Daoy (cell line): ENCODE measurements at regions not wholly inside any gene's neighbourhood (a gene's known extent, or its start where the extent isn't known, plus 50 kb on each side); places are given as distances from the start of the nearest gene placed in this dataset.
A peak's percentile ranks its signal among the peaks of the same experiment; 100 is the strongest.
"Not testable (repeated sequence)": the region's sequence is repeated elsewhere in the genome, so short reads cannot be mapped to it uniquely, and the experiment has no call there.

ENCODE experiments used
- DNase-seq: peaks from one replicate; pipeline ENCODE4 v3.0.0-alpha.2; 2015; ENCODE audit warnings: low read depth

DNA sequence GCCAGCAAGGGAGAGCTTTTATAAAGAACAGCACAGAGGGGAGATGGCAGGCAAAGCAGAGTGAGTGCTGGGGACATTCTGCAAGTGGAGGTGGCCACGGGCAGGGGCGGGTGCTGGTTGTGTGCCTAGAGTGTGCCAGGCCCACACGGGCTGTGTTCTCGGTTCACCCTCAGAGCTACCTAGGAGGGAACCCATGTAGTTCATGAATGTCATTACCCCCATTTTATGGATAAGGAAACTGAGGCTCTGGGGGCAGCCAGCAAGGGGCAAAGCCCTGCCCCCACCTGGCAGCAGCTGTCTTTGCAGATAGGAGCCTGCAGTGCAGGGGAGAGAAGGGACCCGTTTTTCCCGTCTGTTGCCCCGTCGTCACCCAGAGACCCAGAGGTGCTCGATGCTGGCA, 85.2 kb upstream of the NCOR2 start:
- DNase-seq = no peak

DNA sequence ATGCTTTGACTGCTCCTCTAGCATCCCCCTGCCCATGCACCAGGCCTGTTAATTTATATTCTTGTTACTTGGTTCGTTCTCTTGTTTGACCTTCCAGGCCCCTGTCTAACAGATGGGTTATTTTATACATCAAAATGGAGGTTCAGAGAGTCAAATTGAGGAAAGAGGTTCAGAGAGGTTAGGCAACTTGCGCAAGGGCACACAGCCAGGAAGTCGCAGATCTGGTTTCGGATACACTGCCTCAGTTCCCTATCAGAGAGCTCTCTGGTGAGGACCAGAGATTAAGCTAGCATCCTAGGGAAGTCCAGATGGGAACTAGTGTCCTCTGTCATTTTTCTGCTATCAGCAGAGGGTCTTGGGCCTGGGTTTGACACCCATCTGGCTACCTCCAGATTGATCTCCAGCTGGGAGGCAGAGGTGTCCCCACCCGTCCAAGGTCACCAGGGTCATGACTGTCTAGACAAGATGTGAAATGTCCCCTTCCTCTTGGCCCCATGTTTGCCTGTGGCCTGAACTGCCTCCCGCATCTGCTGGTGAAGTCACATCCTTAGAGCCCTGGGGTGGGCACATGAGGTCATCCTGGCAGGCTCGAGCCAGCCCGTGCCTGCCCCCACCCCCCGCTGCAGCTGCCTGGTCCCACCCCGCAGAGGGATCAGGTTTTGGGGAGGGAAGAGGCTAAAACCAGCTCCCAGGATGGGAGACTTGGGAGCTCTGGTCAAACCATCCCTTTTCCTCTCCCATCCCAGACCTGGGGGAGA, 84.3 kb upstream of the NCOR2 start:
- peak; percentile 71 for DNase-seq

GRCh38 chr12:124650912-124651311, 83.5 kb upstream of the NCOR2 start:
- no peak for DNase-seq

DNA sequence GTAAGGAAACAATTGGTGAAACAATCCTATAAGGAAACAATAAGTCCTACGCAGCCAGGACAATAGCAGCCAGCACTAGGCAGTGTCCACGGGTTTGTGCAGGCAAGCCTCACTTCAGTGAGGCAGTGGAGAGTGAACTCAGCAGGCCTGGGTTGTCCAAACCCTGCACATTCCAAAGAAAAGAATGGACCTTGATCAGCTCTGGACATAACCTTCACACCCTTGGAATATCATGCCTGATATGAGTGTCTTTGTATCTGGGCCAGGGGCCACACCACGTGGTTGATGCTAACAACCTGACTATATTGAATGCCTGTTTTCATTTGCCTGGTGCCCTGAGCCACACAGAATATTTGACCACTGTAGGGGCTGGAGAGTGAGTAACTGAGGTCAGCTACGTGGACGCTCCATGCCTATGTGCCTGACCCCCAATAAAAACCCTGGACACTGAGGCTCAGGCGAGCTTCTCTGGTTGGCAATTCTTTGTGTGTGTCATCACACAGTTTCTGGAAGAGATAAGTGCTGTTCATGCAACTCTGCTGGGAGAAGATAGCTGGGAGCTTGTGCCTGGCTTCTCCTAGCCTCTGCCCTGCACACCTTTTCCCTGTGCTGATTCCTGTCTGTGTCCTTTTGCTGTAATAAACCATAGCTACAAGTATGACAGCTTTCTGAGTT, 81.4 kb upstream of the NCOR2 start:
- no peak for DNase-seq

DNA sequence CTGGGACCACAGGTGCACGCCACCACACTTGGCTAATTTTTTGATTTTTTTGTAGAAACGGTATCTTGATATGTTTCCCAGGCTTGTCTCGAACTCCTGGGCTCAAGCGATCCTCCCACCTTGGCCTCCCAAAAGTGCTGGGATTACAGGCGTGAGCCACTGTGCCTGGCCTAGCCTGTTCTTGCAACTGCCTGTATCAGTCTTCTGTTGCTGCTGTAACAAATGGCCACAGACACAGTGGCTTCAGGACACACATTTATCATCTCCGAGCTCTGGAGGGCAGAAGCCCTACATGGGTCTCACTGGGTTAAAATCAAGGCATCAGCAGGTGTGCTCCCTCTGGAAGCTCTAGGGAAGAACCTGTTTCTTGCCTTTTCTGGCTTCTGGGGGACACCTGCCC, 79.9 kb upstream of the NCOR2 start:
- DNase-seq = no peak

- DNase-seq = no peak
Measured at GRCh38 chr12:124646385-124647230, 79.2 kb upstream of the NCOR2 start.

- DNase-seq = no peak
Measured at GRCh38 chr12:124645530-124646244, 78.3 kb upstream of the NCOR2 start.

DNA sequence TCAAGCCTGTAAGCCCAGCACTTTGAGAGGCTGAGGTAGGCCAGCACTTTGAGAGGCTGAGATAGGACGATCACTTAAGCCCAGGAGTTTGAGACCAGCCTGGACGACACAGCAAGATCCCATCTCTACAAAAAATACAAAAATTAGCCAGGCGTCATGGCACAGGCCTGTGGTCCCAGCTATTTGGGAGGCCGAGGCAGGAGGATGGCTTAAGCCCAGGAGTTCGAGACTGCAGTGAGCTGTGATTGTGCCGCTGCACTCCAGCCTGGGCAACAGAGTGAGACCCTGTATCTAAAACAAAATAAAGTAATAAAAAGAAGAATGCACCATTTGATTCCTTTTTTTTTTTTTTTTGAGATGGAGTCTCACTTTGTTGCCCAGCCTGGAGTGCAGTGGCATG, 76.4 kb upstream of the NCOR2 start:
- DNase-seq = not testable (repeated sequence)

- DNase-seq = no peak
Measured at GRCh38 chr12:124642105-124642504, 74.7 kb upstream of the NCOR2 start.

GRCh38 chr12:124641591-124641990, 74.2 kb upstream of the NCOR2 start:
- DNase-seq = no peak

GRCh38 chr12:124640056-124640455, 72.6 kb upstream of the NCOR2 start:
- peak; percentile 56 for DNase-seq

DNA sequence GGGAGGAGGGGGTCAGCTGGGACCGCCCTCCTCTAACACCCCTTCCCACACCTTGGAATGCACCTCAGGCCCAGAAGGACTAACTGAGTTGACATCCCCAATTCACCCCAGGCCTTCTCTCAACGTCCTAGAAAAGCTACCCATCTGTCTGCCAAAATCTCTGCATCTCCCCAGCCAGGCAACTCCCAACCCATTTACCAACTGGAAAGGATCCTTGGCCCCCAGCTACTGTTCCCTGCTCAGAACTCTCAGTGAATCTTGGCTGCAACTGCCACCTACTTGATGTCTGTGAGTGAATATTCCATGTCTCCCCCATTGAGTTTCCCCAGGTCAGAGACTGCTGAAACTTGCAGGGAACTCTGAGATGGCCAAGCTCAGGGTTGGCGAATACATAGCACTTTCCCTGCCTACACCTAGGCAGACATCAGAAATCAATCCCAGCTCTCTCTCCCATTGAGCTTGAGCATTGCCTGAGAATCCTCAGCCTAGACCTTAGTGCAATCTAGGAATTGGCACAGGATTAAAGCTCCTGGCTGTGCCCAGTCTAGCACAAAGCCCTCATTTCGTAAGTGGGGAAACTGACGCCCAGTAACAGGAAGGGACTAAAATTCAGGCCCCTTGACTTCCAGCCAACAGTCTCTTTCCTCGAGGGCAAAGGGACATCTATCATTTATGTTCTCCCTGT, 71.9 kb upstream of the NCOR2 start:
- no peak for DNase-seq

GRCh38 chr12:124637581-124637981, 70.2 kb upstream of the NCOR2 start:
- no peak for DNase-seq

DNA sequence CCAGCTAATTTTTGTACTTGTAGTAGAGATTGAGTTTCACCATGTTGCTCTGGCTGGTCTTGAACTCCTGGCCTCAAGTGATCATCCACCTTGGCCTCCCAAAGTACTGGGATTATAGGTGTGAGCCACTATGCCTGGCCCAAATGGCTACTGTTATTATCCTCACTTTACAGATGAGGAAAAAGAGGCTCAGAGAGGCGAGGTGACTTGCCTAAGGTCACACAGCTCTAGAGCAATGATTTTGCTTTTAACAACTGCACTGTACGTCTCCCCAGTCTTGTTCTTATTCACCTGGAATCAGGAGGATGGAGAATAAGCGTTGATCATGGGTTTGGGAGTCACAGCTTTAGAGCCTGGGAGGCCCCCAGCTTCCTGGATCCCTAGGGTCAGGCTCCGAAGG, 69.8 kb upstream of the NCOR2 start:
- no peak for DNase-seq

- peak; percentile 67 for DNase-seq
Measured at GRCh38 chr12:124636138-124636978, 68.9 kb upstream of the NCOR2 start.

- DNase-seq = no peak
Measured at GRCh38 chr12:124635316-124635715, 67.9 kb upstream of the NCOR2 start.

GRCh38 chr12:124633365-124634362, 66.3 kb upstream of the NCOR2 start:
- DNase-seq = no peak

DNA sequence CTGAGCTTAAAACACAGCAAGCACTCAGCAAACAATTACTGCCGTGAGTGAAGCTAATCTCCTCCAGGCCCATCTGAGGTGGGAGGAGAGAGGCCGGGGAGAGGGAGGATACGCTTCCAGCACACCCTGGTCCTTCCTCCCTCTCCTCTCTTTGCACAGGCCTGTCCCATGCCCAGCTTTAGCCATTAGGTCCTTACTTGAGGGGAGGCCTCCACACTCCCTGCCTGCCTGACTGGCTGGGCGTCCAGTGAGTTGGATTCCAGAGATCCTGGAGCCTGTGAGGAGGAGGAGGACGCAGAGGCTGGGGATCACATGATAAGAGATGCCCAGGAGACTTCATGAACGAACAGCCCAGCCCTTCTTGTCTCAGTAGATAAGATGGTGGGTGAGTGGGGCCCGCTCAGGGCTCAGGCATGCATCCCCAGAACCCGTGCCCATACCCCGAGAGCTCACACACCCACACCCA, 65.1 kb upstream of the NCOR2 start:
- DNase-seq = no peak

DNA sequence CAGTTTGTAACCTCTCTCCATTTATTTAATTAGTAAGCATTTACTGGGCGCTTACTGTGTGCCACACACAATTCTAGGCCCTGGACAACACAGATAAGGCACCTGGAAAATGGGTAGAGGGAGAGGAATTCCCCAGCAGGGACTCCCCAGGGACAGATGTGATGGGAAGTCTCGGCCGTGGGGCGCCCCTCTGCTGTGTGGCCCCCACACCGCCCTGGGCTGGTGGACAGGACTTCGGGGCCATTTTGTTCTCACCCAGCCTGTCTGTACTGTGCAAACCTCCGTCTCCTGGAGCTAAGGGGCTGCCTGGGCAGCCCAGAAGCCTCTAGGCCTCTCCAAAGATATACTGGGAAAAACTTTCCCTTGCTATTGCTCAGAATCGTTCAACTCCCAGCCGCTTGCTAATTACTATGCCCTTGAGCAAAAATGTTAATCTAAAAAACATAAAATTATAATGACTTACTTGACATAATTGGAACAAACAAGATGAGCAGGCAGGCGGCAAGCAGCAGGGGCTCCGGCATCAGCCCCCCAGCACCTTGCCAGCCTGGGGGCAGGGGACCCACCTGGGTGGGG, 64.4 kb upstream of the NCOR2 start:
- DNase-seq = no peak
